ENCODE measurements at regions not wholly inside any gene's neighbourhood (a gene's known extent, or its start where the extent isn't known, plus 50 kb on each side); places are given as distances from the start of the nearest gene placed in this dataset.
"Not testable (repeated sequence)": the region's sequence is repeated elsewhere in the genome, so short reads cannot be mapped to it uniquely, and the experiment has no call there.

GRCh38 chr2:111323384-111323783, 202.7 kb downstream of the BCL2L11 start:
- not testable (repeated sequence) for TF ChIP-seq CTCF (IDR thresholded peaks at IDR 0.05; ENCODE audit: low read depth, low read length, poor library complexity, severe bottlenecking); EZH2phosphoT487 (IDR thresholded peaks at IDR 0.05; ENCODE audit: borderline replicate concordance, low read length)

All from DOHH2 (cell line).